ENCODE measurements at regions not wholly inside any gene's neighbourhood (a gene's known extent, or its start where the extent isn't known, plus 50 kb on each side); places are given as distances from the start of the nearest gene placed in this dataset.
A peak's percentile ranks its signal among the peaks of the same experiment; 100 is the strongest.
"Not testable (repeated sequence)": the region's sequence is repeated elsewhere in the genome, so short reads cannot be mapped to it uniquely, and the experiment has no call there.

GRCh38 chr11:24124876-24125275 is 372.0 kb upstream of the LUZP2 start:
- DNase-seq = no peak

GRCh38 chr11:24131698-24132097 is 365.2 kb upstream of the LUZP2 start:
- no peak for DNase-seq

GRCh38 chr11:24132471-24132870 is 364.4 kb upstream of the LUZP2 start:
- DNase-seq = peak; percentile 77

- no peak for DNase-seq
These were observed 361.8 kb upstream of the LUZP2 start for GRCh38 chr11:24134879-24135589.

- no peak for DNase-seq
These were observed 354.8 kb upstream of the LUZP2 start for GRCh38 chr11:24142062-24142461.

- DNase-seq = peak; percentile 46
These were observed 351.4 kb upstream of the LUZP2 start for GRCh38 chr11:24145411-24145810.

GRCh38 chr11:24153337-24153736 is 343.5 kb upstream of the LUZP2 start:
- DNase-seq = no peak

GRCh38 chr11:24155792-24156191 is 341.1 kb upstream of the LUZP2 start:
- DNase-seq = no peak

GRCh38 chr11:24157316-24157715 is 339.5 kb upstream of the LUZP2 start:
- no peak for DNase-seq

- no peak for DNase-seq
These were observed 335.3 kb upstream of the LUZP2 start for GRCh38 chr11:24161587-24161986.

- DNase-seq = no peak
These were observed 333.7 kb upstream of the LUZP2 start for GRCh38 chr11:24163146-24163545.

GRCh38 chr11:24163841-24164240 is 333.0 kb upstream of the LUZP2 start:
- no peak for DNase-seq

- DNase-seq = no peak
These were observed 325.0 kb upstream of the LUZP2 start for GRCh38 chr11:24171869-24172268.

GRCh38 chr11:24181395-24182047 is 315.3 kb upstream of the LUZP2 start:
- DNase-seq = no peak

- DNase-seq = not testable (repeated sequence)
These were observed 311.3 kb upstream of the LUZP2 start for GRCh38 chr11:24185535-24185934.

- no peak for DNase-seq
These were observed 300.1 kb upstream of the LUZP2 start for GRCh38 chr11:24196733-24197132.

- DNase-seq = no peak
These were observed 298.4 kb upstream of the LUZP2 start for GRCh38 chr11:24198481-24198880.

GRCh38 chr11:24199461-24199860 is 297.4 kb upstream of the LUZP2 start:
- DNase-seq = no peak

- DNase-seq = no peak
These were observed 290.8 kb upstream of the LUZP2 start for GRCh38 chr11:24206030-24206429.

GRCh38 chr11:24206511-24206910 is 290.3 kb upstream of the LUZP2 start:
- no peak for DNase-seq

- no peak for DNase-seq
These were observed 280.4 kb upstream of the LUZP2 start for GRCh38 chr11:24216488-24216887.

- not testable (repeated sequence) for DNase-seq
These were observed 279.5 kb upstream of the LUZP2 start for GRCh38 chr11:24217319-24217718.

GRCh38 chr11:24225501-24225900 is 271.4 kb upstream of the LUZP2 start:
- no peak for DNase-seq

- no peak for DNase-seq
These were observed 270.2 kb upstream of the LUZP2 start for GRCh38 chr11:24226606-24227005.

GRCh38 chr11:24233041-24233440 is 263.8 kb upstream of the LUZP2 start:
- DNase-seq = no peak
